ENCODE measurements at regions not wholly inside any gene's neighbourhood (a gene's known extent, or its start where the extent isn't known, plus 50 kb on each side); places are given as distances from the start of the nearest gene placed in this dataset.

DNA sequence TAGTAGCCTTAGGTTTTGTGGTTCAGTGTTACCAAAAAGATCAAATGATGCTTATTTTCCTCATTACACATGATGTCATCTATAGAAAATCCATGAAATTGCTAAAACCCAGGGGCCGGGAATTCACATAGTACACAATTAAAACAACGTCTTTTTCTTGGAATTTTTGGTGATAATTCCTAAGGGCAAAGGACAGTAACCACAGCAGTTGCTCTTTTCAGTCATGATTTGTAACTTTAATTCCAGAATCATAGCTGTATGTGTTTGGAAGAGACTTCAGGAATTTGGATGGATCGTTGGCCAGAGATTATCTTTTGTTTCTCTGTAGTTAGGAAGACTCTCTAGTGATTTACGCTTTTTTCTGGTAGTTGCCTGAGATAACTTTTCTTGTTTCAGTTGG lies 748.7 kb downstream of the TLE4 start:
- TF ChIP-seq POLR2A (IDR thresholded peaks at IDR 0.05) = no peak
- TF ChIP-seq, protein P1, sequence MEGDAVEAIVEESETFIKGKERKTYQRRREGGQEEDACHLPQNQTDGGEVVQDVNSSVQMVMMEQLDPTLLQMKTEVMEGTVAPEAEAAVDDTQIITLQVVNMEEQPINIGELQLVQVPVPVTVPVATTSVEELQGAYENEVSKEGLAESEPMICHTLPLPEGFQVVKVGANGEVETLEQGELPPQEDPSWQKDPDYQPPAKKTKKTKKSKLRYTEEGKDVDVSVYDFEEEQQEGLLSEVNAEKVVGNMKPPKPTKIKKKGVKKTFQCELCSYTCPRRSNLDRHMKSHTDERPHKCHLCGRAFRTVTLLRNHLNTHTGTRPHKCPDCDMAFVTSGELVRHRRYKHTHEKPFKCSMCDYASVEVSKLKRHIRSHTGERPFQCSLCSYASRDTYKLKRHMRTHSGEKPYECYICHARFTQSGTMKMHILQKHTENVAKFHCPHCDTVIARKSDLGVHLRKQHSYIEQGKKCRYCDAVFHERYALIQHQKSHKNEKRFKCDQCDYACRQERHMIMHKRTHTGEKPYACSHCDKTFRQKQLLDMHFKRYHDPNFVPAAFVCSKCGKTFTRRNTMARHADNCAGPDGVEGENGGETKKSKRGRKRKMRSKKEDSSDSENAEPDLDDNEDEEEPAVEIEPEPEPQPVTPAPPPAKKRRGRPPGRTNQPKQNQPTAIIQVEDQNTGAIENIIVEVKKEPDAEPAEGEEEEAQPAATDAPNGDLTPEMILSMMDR (IDR thresholded peaks at IDR 0.05) = no peak
- TF ChIP-seq POLR2AphosphoS5 (IDR thresholded peaks at IDR 0.05) = no peak

All from sigmoid colon (tissue), 4 donors.